HG03521 (cell line): ENCODE measurements at regions not wholly inside any gene's neighbourhood (a gene's known extent, or its start where the extent isn't known, plus 50 kb on each side); places are given as distances from the start of the nearest gene placed in this dataset.

Experiments used
- ATAC-seq: cut with Tn5 transposase; IDR thresholded peaks from one replicate; pipeline ENCODE4 v1.9.1; 2021; ENCODE audit warnings: mild to moderate bottlenecking, moderate library complexity; ENCODE audit not compliant: unreplicated experiment

DNA sequence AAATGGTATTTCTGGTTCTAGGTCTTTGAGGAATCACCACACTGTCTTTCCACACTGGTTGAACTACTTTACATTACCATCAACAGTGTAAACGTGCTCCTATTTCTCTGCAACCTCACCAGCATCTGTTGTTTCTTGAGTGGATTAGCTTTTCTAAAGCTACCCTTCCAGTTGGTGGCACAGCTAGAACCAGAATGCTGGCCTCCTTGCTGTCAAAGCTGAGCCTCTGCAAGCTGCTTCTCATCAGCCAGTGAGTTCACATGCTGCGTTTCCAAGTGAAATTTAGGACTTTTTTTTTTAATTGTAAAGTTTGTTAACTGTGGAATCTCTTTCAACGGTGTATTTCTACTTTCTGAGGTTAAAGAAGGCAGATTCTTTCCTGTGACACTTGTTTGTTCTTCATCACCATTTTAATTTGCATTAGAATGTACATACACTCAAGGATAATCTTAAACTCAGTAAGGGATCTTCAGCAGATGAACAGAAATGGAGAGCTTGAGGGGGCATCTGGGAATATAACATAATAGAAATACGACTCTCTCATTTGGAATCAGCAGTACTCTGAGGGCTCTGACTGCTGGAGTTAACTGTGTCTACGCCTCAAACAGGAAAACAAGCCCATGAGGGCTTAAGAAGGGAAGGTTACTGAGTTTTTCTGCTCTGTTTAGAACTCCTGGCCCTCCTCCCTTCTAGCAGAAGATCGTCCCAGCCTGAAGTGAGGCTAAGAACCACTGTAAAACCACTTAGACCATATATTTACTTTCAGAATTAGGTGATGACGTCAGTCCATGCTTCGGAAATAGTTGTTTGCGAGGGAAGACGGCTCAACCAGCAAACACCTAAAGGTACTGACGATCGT is 148.4 kb upstream of the FAM20A start:
- no peak for ATAC-seq

DNA sequence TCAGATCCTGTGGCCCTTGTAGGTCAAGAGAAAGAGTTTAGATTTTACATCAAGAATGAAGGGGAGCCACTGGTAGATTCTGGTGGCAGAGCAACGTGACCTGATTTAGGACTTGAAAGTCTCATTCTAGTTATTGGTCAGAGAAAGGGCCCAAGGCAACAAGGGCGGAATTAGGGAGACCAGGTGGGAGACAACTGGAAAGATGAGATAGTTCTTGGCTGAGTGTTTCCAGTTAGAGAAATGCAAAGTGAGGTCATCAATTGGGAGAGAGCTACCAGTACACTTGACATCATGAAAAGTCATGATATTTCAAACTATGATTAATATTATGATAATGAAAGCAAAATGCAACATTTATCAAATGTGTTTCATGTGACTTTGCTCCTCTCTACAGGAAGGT is 147.2 kb upstream of the FAM20A start:
- no peak for ATAC-seq

DNA sequence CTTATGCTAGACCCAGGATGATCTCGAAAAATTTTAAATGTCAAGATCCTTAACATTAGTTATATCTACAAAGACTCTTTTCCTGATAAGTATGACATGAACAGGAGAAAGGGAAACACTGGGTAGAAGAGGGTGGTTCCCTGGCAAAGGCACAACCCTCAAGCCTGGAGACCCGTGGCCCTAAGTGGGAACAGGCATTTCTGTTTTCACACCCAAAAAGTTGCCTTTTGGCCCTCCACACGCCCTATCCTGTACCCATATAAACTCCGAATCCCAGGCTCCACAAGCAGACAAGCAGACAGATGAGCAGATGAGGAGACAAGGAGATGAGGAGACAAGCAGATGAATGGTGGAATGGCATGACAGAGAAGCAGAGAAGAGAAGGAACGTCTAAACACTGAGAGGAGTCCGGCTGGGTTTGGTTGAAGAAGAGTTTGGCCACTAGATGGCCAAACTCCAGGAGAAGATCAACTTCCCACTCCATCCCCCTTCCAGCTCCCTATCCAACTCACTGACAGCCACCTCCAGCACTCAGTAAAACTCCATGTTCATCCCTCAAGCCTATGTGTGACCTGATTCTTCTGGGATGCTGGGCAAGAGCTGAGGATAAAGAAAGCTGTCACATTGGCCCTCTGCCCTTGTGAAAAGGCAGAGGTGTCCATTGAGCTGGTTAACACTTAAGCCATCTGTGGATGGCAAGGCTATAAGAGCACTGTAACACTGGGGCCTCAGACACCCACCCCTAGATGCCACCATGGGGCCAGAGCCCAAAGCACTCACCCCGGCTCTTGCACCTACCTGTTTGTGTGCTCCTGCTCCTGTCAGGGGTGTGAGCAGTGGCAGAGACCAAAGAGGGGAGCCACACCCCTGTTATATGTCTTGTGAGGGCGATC is 139.6 kb upstream of the FAM20A start:
- ATAC-seq, result no peak

DNA sequence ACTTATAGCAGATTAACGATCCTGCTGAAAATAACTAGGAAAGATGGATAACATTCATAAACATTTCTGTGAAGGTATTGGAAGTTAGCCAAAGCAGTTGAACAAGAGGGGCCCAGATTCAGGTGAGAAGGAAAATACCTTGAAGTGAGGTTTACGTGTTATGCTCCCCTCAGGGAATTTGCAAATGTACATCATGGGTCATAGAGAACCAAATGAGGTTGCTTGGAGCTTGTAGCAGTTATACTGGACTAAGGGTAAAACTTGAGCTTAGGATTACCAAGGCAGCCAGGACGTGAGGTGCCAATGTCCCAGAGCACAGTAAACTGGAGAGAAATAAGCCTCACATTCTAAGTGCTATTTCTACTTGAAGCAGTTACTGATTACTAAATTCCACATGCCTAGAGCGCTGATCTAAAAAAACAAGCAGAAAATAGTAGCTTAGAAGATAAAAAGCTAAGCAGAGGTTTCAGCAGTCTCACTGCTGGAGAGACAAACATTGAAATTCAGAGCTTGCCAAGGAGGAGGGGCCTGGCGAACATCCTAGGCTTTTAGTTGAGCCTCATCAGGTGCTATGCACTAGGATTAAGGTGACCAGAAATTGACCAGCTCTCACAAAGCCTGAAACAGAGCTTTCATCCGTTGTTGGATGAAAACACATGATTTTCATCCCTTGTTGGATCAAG is 136.7 kb upstream of the FAM20A start:
- ATAC-seq, result no peak

DNA sequence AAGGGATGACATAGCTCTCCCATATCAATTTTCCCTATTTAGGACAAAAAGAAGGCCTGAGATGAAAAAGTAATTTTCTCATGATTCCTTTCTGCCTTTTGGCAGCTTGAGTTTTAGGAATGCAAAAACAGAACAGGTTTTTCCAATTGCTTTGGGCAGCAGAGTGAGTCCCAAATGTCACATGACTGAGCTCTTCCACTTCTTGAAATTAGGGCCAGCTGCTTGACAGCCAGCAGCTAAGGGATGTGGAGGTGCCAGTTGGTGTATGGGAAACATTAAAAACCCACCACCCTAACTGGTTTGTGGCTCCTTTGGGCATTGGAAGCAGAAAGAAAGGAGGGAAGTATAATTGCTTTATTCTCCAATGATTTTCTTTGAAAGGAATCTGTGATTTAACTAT is 133.8 kb upstream of the FAM20A start:
- no peak for ATAC-seq

DNA sequence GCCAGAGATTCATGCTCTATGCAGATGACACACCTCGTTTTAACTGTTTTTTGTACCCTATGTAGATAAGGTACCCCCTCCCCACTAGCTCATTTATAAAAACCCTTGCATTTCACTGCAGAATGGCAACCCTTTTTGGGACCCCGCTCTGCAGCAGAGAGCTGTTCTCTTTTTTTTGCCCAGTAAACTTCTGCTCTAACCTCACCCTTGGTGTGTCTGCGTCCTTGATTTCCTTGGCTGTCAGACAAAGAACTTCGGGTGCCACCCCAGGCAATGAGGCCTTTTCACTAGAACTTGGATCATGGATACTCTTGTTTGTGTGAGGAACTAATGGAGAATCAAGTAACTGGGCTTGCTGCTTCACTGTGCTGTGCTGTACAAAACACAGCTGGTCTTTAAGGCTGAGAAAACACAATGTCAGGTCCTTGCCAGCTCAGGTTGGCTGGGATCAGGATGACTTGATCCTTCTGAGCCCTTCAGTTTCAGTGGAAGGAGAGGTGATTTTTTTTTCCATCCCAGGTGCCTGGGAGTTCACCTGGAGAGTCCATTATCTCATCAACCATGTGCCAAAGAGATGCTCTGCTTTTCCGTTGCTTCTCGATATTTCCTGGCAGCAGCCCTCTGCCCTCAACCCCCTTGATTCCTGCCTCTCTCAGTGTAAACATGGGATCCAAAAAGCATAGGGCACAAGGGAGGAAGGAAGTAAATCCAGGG is 133.2 kb upstream of the FAM20A start:
- no peak for ATAC-seq

DNA sequence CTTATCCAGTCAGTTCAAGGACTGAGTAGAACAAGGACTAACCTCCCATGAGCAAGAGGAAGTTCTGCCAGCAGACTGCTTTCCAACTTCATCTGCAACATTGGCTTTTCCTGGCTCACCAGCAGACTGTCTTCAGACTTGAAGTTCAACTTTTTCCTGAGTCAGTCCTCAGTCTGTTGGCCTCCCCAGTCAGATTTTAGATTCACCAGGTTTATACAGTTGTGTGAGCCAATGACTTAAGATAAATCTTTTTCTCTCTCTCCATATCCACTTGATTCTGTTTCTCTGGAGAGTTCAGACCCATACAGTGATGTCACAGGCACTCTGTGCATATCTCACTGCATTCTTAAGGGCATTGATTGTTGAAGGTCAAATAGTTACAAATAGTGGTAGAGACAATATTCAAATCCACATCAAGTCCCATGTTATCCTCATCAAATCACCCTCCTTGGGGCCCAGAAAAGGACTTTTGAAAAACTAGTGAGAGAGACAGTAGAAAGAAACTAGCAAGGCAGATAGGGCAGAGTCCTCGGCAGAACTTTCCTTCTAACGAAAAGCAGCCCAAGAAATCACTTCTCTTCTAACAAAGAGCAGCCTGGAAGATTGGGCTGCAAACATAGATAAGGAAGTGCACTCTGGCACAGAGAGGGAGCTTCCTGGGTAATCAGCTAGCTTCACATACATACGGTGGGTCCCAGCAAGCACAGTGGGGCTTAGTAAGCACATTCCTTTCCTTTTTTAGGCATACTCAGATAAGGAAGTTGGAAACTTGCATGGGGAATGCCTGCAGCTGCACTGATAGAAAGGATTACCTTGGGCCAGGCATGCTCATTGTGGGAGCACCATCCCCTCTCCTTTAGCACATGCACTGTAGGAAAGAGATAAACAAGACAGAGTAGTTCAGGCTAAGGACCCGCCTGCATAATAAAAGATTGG is 132.3 kb upstream of the FAM20A start:
- ATAC-seq, result no peak

DNA sequence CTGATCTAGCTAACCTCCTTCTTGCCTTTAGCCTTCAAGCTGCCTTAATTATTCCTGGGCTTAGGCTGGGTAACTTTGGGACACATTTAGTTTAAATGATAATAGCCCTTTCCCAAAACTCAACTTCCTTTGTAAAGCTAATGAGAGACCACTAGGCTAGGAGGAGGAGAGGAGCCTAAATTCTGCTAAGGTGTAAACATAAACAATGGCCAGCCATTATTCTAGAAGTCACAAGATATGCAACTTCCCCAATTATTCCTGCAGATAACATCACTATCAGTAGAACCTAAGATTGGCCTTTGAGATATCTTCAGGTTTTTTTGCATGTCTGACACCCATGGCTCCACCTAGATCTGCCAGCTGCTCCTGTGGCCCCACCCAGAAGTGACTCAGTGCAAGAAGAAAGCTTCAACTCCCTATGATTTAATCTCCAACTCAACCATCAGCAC is 131.2 kb upstream of the FAM20A start:
- no peak for ATAC-seq

DNA sequence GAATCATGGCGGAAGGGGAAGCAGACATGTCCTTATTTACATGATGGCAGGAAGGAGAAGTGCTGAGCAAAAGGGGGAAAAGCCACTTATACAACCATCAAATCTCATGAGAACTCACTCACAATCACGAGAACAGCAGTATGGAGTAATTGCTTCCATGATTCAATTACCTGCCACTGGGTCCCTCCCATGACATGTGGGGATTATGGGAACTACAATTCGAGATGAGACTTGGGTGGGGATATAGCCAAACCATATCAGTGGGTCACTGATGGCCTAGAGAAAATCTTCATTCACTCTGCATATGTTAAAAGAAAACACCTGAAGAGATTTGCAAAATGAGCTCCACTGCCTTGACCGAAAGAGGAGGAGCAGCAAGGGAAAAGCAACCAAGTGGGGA is 130.3 kb upstream of the FAM20A start:
- no peak for ATAC-seq

DNA sequence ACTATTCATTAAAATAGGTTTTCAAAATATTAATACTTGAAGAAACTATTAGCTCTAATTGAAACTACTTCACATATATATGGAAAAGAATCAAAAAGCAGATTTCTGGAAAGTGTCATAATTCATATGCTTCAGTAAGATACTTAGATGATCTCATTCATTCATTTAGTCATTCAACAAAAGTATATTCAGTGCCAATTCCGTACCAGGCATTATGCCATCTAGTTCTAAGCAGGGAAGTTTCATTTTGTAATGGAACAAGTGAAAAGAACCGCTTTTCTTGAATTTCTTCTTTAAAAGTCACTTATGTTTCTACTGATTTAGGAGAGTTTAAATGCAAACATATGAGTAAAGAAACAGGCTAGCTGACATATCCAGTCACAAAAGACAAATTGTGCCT is 118.3 kb upstream of the FAM20A start:
- ATAC-seq, result no peak

DNA sequence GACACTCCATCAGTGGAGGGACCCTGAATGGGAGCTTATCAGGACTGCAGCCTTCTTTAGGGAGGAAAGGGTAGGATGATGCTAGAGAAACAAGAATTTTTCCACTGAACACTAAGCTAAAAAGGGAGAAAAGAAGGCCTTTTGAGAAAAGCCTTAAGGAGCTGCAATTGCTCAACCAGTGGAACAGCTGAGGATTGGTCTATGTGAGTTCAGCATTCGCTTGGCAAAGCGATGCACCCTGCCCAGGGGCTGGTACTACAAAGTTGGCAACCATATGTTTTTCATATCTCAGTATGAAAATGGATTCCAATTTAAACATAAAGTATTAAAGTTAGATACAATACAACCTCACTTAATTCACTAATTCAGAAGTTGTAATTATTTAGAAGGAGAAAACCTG is 117.8 kb upstream of the FAM20A start:
- ATAC-seq, result no peak

DNA sequence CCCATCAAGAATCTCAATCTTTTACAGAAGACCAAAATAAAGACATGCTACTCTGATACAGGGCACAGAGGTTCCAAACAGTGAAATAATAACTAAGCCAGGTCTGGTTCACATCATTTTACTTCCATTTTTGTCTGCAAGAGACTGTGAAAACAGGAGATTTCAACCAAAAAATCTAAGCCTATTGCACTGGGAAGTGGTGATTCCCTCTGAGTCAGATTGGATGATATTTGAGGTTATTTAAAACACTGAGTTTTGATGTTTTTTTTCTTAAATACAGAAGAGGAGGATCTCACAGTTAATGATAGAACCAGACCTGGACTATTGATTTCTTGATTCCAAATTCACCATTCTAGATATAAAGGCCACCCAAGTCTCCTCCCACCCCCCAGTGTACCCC is 117.3 kb upstream of the FAM20A start:
- no peak for ATAC-seq

DNA sequence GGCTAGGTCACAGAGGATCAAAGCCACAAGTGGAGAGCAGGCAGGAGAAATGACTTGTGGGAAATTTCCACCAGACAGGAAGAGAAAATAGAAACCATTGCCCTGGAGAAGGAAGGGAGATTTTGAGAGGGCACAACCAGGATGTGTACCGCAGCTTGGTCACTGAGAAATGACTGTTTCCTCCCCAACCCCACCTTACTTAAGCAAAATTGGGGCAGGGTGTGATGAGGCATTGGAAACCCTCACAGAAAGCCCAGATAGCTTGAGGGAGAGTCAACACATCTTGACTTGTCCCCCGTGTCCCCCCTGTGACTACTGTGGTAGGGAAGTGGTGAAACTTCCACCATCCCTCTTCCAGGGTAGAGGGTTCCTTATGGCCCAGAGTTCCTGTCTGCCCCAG is 113.5 kb upstream of the FAM20A start:
- no peak for ATAC-seq

DNA sequence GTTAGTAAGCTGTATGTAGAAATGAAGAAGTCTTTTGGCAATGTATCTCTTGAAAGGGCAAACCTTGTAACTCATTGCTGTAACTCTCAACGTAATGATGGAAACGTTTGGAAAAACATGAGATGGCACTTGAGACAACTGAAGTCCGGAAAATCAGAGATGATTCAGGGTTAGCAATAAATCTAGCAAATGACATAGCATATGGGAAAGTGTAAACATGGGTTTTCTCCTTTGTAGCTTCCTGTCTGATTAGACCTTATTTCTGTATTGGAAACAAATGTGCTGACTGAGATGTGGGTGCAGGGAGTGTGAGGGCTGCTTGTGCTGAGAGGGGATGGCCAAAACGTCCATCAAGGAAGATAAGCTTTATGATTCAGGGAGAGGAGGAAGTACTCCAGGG is 110.7 kb upstream of the FAM20A start:
- no peak for ATAC-seq

DNA sequence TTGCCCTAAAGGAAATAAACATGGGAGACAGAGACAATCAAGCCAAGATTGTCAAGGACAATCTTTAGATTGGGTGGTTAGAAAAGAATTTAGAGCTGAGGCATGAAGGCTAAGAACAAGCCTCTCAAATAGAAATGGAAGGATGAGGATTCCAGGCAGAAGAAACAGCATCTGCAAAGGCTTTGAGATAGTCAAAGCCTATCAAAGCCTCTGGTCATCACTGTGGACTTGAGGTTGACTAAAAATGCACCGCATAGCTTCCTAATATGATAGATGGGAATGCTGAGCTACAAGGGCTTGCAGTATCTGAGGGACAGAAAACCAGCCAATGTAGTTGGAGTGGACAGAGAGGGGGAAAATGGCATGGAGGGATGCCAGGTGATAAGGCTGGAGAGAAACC is 109.8 kb upstream of the FAM20A start:
- ATAC-seq, result no peak

DNA sequence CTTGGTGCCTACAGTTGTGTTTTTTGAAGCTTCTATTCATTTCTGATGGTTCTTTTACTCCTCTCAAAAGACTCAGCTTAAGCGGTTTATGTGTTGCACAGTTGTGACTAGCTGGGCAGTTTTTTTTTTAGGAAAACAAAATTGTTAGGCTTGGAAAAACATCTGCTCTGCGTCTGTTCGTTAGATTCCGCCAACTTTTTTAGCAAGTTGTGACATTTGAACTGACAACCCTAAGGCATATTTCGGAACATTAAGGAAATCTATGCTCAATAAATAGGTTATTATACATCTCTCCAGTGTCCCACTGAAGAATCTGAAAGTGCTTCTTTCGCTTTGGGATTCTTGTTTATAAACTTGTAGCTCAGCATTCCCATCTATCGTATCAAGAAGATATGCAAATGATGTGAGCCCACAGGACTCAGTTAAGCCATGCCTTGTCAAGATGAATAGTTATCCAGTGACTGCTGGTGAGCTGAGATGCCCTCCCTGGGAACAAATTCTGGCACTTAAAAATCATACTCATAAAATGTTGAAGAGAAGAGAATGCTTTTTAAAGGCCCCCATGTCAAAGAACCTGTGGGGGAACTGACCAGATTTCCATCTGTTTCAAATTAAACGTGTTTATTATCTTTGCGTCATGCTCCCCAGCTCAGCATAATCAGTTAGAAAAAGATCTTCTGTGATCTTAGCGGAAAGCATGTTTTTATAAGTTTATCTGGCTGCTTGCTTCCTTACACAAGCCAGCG is 109.0 kb upstream of the FAM20A start:
- no peak for ATAC-seq

DNA sequence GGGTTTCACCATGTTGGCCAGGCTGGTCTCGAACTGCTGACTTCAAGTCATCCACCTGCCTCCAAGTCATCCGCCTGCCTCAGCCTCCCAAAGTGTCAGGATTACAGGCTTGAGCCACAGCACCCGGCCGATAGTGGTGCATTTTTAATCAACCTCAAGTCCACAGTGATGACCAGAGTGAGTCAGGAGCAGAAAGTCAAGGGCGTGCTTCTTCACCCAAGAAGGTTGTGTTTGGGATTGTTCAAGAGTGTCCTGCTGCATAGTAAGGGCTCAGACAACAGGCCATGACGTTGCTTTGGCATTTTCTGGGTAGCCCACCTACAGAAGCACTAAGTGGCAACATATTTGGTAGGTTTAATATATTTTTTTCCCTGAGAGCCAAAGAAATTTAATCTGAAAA is 108.3 kb upstream of the FAM20A start:
- no peak for ATAC-seq

DNA sequence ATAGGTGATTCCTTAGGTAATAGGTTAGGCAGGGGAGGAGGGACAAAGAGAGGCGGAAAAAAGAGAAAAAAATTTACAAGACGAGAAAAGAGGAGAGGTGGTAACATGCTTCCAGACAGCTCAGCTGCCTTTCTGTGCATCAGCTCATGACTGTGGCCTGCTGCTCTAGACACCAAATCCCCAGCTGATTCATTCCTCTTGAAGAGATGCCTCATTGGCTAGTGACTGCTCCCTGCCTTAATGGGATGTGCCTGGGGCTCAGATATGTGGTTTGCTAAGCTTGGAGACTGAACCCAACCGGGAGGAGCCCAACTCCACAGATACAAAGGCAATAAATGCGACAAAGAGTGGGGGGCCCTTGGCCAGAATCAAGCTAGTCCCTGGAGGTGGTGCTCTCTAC is 105.9 kb upstream of the FAM20A start:
- no peak for ATAC-seq

DNA sequence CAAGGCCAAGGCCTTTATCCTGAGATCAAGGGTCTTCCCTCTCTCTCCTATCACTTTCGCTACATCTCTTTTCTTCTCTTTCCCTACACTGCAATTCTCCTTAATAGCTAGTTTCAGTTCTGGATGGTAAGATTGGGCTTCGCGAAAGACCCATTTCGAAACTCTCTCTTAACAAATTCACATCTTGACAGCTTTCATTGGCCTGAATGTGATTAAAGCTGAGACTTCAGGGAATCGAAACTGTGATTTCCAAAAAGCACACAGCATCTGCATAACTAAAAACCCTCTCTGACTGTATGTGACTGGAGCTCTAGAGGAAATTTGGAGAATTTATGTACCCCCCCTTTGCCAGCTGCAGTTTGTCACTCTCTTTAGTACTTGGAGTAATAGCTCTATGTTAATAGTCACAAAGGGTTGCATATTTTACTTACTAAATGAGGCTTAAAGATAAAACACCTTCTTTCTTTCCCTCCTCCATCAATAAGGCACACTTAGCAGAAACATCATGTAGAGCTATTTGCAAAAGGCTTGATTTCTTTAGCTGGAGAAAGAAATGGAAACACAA is 105.3 kb upstream of the FAM20A start:
- no peak for ATAC-seq
